Islet precursor cell (in vitro differentiated cells): ENCODE measurements at regions not wholly inside any gene's neighbourhood (a gene's known extent, or its start where the extent isn't known, plus 50 kb on each side); places are given as distances from the start of the nearest gene placed in this dataset.

ENCODE experiments used
- DNase-seq: peaks from one replicate; pipeline ENCODE4 v3.0.0-alpha.2; 2018

GRCh38 chr2:188158337-188159100 is 133.2 kb upstream of the GULP1 start:
- DNase-seq = no peak

GRCh38 chr2:188159484-188159883 is 132.2 kb upstream of the GULP1 start:
- DNase-seq = no peak

- peak; percentile 62 for DNase-seq
Measured at GRCh38 chr2:188170356-188170755, 121.3 kb upstream of the GULP1 start.

GRCh38 chr2:188176620-188177019 is 115.1 kb upstream of the GULP1 start:
- no peak for DNase-seq

GRCh38 chr2:188181067-188181838 is 110.4 kb upstream of the GULP1 start:
- peak; percentile 69 for DNase-seq

- DNase-seq = no peak
Measured at GRCh38 chr2:188181884-188182283, 109.8 kb upstream of the GULP1 start.

- no peak for DNase-seq
Measured at GRCh38 chr2:188187726-188188125, 103.9 kb upstream of the GULP1 start.

GRCh38 chr2:188189356-188189755 is 102.3 kb upstream of the GULP1 start:
- DNase-seq = no peak

- DNase-seq = no peak
Measured at GRCh38 chr2:188193230-188193629, 98.4 kb upstream of the GULP1 start.

GRCh38 chr2:188196343-188197008 is 95.2 kb upstream of the GULP1 start:
- DNase-seq = no peak

GRCh38 chr2:188199716-188200128 is 92.0 kb upstream of the GULP1 start:
- DNase-seq = peak; percentile 67

- DNase-seq = no peak
Measured at GRCh38 chr2:188201639-188202038, 90.0 kb upstream of the GULP1 start.

- DNase-seq = no peak
Measured at GRCh38 chr2:188202777-188203176, 88.9 kb upstream of the GULP1 start.

GRCh38 chr2:188203776-188204175 is 87.9 kb upstream of the GULP1 start:
- no peak for DNase-seq

- no peak for DNase-seq
Measured at GRCh38 chr2:188204824-188205223, 86.8 kb upstream of the GULP1 start.

GRCh38 chr2:188207554-188207953 is 84.1 kb upstream of the GULP1 start:
- DNase-seq = no peak

GRCh38 chr2:188209218-188209617 is 82.5 kb upstream of the GULP1 start:
- DNase-seq = no peak

GRCh38 chr2:188217264-188217663 is 74.4 kb upstream of the GULP1 start:
- no peak for DNase-seq

- no peak for DNase-seq
Measured at GRCh38 chr2:188219541-188219940, 72.1 kb upstream of the GULP1 start.

- DNase-seq = no peak
Measured at GRCh38 chr2:188220535-188220934, 71.1 kb upstream of the GULP1 start.

- DNase-seq = no peak
Measured at GRCh38 chr2:188227713-188228112, 64.0 kb upstream of the GULP1 start.

- DNase-seq = no peak
Measured at GRCh38 chr2:188235364-188235763, 56.3 kb upstream of the GULP1 start.

GRCh38 chr2:188238386-188238785 is 53.3 kb upstream of the GULP1 start:
- no peak for DNase-seq
